ENCODE measurements at regions not wholly inside any gene's neighbourhood (a gene's known extent, or its start where the extent isn't known, plus 50 kb on each side); places are given as distances from the start of the nearest gene placed in this dataset.

DNA sequence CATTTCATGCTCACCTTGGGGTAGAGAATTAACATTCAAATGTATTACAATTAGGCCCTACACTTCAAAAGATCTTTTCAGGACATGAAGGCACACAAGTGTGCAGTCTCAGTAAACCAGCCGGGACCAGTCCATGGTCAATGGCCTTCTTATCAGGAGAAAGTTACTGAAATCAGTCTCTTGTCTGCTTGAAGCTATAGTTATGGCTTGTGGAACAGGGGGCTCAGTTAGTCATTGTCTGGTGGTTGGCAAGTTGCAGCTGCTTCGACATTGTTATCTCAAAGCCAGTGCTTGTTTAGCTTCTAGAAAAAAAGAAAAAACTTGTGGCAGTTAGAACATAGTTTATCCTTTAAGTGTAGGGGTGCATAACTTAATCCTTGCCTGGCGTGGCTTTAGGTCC is 213.1 kb upstream of the ACO1 start:
- intact Hi-C loops (cut with DNase I), result no loop called here
- Histone ChIP-seq H3K4me1 (replicated peaks) (no peaks in the 10 kb centered on the region), H3K4me3 (no peak overlapping the region), H3K27ac (no peak overlapping the region), H3K36me3 (no peaks in the 10 kb centered on the region), H3K9me3 (no peaks in the 10 kb centered on the region), H3K27me3 (replicated peaks; ENCODE audit: insufficient read depth) (no peaks in the 10 kb centered on the region)
- DNase-seq (ENCODE audit: low spot score), result no peak
- 55% methylated on average over 3 of the region's 3 CpGs for WGBS
- TF ChIP-seq POLR2A (IDR thresholded peaks at IDR 0.05) (no peak), POLR2AphosphoS5 (IDR thresholded peaks at IDR 0.05) (no peak)
- TF ChIP-seq, protein P1, sequence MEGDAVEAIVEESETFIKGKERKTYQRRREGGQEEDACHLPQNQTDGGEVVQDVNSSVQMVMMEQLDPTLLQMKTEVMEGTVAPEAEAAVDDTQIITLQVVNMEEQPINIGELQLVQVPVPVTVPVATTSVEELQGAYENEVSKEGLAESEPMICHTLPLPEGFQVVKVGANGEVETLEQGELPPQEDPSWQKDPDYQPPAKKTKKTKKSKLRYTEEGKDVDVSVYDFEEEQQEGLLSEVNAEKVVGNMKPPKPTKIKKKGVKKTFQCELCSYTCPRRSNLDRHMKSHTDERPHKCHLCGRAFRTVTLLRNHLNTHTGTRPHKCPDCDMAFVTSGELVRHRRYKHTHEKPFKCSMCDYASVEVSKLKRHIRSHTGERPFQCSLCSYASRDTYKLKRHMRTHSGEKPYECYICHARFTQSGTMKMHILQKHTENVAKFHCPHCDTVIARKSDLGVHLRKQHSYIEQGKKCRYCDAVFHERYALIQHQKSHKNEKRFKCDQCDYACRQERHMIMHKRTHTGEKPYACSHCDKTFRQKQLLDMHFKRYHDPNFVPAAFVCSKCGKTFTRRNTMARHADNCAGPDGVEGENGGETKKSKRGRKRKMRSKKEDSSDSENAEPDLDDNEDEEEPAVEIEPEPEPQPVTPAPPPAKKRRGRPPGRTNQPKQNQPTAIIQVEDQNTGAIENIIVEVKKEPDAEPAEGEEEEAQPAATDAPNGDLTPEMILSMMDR (IDR thresholded peaks at IDR 0.05), result no peak

DNA sequence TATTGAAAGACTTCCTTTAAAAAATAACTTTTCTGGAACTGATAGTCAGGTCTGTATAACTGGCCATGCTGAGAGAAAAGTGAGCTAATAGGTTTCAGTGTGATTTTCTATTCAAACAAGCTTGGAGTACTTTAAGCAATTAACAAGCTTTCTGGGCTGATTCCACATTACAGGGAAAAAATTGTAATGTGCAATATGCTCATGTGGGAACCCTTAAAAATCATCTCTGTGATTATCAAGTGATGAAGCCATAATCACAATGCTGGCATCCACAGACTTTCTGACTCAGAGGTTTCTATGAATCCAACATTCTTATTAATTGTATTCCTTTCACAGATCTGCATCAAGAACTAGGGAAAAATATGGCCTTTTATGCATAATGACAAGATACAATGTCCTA is 212.2 kb upstream of the ACO1 start:
- no peak for DNase-seq (ENCODE audit: low spot score)

DNA sequence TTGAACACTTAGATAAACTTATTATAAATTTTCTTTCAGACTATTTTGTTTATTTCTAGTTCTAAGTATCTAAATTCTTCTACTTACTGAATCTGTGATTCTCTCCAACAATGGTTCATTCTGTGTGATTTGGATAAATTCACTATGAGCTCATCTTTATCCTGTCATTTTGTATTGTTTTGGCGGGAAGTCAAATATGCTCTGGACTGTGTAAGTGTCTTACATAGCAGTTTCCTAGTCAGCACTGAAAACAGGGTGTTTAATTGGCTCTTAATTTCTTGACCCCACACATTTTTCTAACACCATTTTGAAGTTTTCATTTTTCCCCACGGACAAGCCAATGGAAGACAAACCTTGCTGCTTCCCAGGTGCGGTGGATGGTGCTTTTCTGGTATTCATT is 207.0 kb upstream of the ACO1 start:
- TF ChIP-seq POLR2AphosphoS5 (IDR thresholded peaks at IDR 0.05) (no peak), POLR2A (IDR thresholded peaks at IDR 0.05) (no peak)
- TF ChIP-seq, protein P1 (IDR thresholded peaks at IDR 0.05), result no peak
- Histone ChIP-seq H3K36me3 (no peaks in the 10 kb centered on the region), H3K4me1 (replicated peaks) (no peaks in the 10 kb centered on the region), H3K9me3 (no peaks in the 10 kb centered on the region), H3K4me3 (no peak overlapping the region), H3K27me3 (replicated peaks; ENCODE audit: insufficient read depth) (no peaks in the 10 kb centered on the region), H3K27ac (no peak overlapping the region)
- intact Hi-C loops (cut with DNase I), result no loop called here
- 85% methylated on average over 3 of the region's 3 CpGs for WGBS
- no peak for DNase-seq (ENCODE audit: low spot score)

More for the DNA sequence above, 212.2 kb upstream of the ACO1 start:
- no peaks in the 10 kb centered on the region for H3K36me3 ChIP-seq
- no peaks in the 10 kb centered on the region for H3K27me3 ChIP-seq (replicated peaks; ENCODE audit: insufficient read depth)
- no peaks in the 10 kb centered on the region for H3K4me1 ChIP-seq (replicated peaks)
- TF ChIP-seq, protein P1 (IDR thresholded peaks at IDR 0.05), result no peak
- TF ChIP-seq POLR2A (IDR thresholded peaks at IDR 0.05), result no peak
- no peak for TF ChIP-seq POLR2AphosphoS5 (IDR thresholded peaks at IDR 0.05)
- no peak overlapping the region for H3K4me3 ChIP-seq
- no peaks in the 10 kb centered on the region for H3K9me3 ChIP-seq
- H3K27ac ChIP-seq, result no peak overlapping the region
- intact Hi-C loops (cut with DNase I), result no loop called here

DNA sequence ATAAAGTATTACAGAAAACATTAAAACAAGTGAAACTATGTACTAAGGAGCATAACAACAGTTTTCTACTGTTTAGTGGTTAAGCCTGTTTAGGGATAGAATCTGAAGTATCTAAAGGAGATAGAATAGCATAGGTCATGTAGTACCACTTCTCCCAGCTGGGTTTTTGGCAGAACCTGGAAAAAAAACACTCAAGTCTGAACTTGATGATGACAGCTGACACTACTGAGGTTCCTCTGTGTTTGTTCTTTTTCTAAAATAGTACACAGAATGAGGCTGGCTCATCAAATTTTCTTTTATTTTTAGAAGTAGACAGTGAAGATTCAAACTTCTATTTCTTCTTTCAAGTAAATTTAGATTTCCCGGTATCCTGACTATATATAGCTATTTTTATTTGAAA is 203.8 kb upstream of the ACO1 start:
- H3K9me3 ChIP-seq, result no peaks in the 10 kb centered on the region
- H3K27me3 ChIP-seq (replicated peaks; ENCODE audit: insufficient read depth), result no peaks in the 10 kb centered on the region
- intact Hi-C loops (cut with DNase I), result no loop called here
- H3K36me3 ChIP-seq, result no peaks in the 10 kb centered on the region
- no peaks in the 10 kb centered on the region for H3K4me1 ChIP-seq (replicated peaks)
- DNase-seq (ENCODE audit: low spot score), result no peak
- H3K4me3 ChIP-seq, result no peak overlapping the region
- WGBS, result 83% methylated on average over 1 of the region's 1 CpG
- TF ChIP-seq POLR2A (IDR thresholded peaks at IDR 0.05) (no peak), POLR2AphosphoS5 (IDR thresholded peaks at IDR 0.05) (no peak)
- TF ChIP-seq, protein P1 (IDR thresholded peaks at IDR 0.05), result no peak
- H3K27ac ChIP-seq, result no peak overlapping the region

DNA sequence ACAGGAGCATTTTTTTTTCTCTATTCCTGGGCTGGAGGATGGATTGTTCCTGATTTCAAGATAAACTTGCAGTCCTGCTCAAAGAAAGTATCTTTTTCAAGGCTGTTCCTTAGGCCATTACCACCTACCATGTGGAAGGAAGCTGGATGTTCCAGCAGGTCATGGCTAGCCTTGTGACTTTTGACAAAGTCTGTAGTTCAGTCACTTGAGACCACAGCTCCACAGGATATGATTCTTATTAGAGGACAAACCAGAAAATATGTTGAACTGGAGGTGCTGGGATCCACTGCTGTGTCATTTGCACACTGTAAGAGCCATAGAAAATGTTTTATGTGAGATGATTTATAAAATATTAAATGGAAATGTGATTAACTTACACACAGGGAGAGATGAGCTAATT is 184.2 kb upstream of the ACO1 start:
- Histone ChIP-seq H3K36me3 (no peaks in the 10 kb centered on the region), H3K4me1 (replicated peaks) (no peaks in the 10 kb centered on the region), H3K27ac (no peak overlapping the region), H3K4me3 (no peak overlapping the region), H3K27me3 (replicated peaks; ENCODE audit: insufficient read depth) (no peaks in the 10 kb centered on the region), H3K9me3 (no peaks in the 10 kb centered on the region)
- TF ChIP-seq POLR2AphosphoS5 (IDR thresholded peaks at IDR 0.05), result no peak
- TF ChIP-seq POLR2A (IDR thresholded peaks at IDR 0.05), result no peak
- TF ChIP-seq, protein P1 (IDR thresholded peaks at IDR 0.05), result no peak
- intact Hi-C loops (cut with DNase I), result no loop called here
- DNase-seq (ENCODE audit: low spot score), result no peak

Data from prostate gland (tissue), 2 donors.